Endothelial cell of umbilical vein (primary cell): ENCODE measurements at regions not wholly inside any gene's neighbourhood (a gene's known extent, or its start where the extent isn't known, plus 50 kb on each side); places are given as distances from the start of the nearest gene placed in this dataset.

Source experiments
- BruUV-seq: library from RNA; stranded (reverse); fragments of 400-500 nt; replicated peaks from 2 replicates; lab custom pipeline; 2021; lab: Mats Ljungman, UMichigan
- CTCF ChIA-PET: fragments of 300-600, 350-600 bp; sonication (Branson Sonifier 250); formaldehyde crosslinking; loops from one replicate; lab custom pipeline; 2021; ENCODE audit warnings: antibody characterized with exemption, inconsistent platforms; lab: Charles Lee
- POLR2A ChIA-PET: fragments of 300-600, 350-600 bp; sonication (Branson Sonifier 250); formaldehyde crosslinking; loops from one replicate; lab custom pipeline; 2021; ENCODE audit warnings: antibody characterized with exemption, inconsistent platforms; lab: Charles Lee
- DNase-seq: peaks from one replicate; pipeline ENCODE4 v3.0.0-alpha.2; 2011; ENCODE audit warnings: low read depth, low spot score
- FAIRE-seq: peaks from 2 replicates; lab custom pipeline; 2011; peaks lifted over from hg19 to GRCh38; lab: Jason Lieb, UNC
- H2AFZ ChIP-seq: 2 replicates; pipeline ENCODE4 v1.6.0; 2012; ENCODE audit warnings: low read depth, low read length, control low read depth, inconsistent platforms
- H3K27ac ChIP-seq: 2 replicates; pipeline ENCODE4 v1.5.1; 2011; ENCODE audit warnings: low read depth, mild to moderate bottlenecking, control low read depth, low read length, moderate library complexity; ENCODE audit not compliant: insufficient read depth
- H3K27me3 ChIP-seq, 2 experiments: 2 replicates each; pipeline versions ENCODE4 v1.6.0 to v1.6.1; 2011; ENCODE audit warnings: low read length in 2 of 2, mixed read lengths in 1 of 2; ENCODE audit not compliant: control insufficient read depth in 2 of 2, insufficient read depth in 2 of 2
- H3K36me3 ChIP-seq, 2 experiments: 2 replicates in 1 of 2; 3 replicates in 1 of 2; pipeline ENCODE4 v1.5.1; 2011; ENCODE audit warnings: low read length in 2 of 2, mild to moderate bottlenecking in 1 of 2, moderate library complexity in 1 of 2; ENCODE audit not compliant: control insufficient read depth in 2 of 2, insufficient read depth in 2 of 2; ENCODE audit errors: extremely low read depth in 1 of 2
- H3K4me1 ChIP-seq: 3 replicates; pipeline ENCODE4 v1.5.1; 2011; ENCODE audit warnings: mild to moderate bottlenecking, low read length; ENCODE audit not compliant: control insufficient read depth, insufficient read depth; ENCODE audit errors: extremely low read depth
- H3K4me2 ChIP-seq: 2 replicates; pipeline ENCODE4 v1.6.1; 2011; ENCODE audit warnings: low read length, control low read depth, mixed read lengths; ENCODE audit not compliant: insufficient read depth
- H3K4me3 ChIP-seq, 3 experiments: fragments of 200-600 bp in 1 of 3; sonication (generic), shearing (Covaris generic) in 1 of 3; replicated peaks in 1 of 3; 2 replicates each; pipeline ENCODE4 v1.5.1; 2011 to 2016; ENCODE audit warnings: control low read depth in 3 of 3, low read length in 3 of 3, mild to moderate bottlenecking in 2 of 3, inconsistent platforms in 1 of 3, low read depth in 1 of 3, moderate library complexity in 1 of 3; ENCODE audit not compliant: insufficient read depth in 1 of 3
- H3K79me2 ChIP-seq: 2 replicates; pipeline ENCODE4 v1.6.0; 2012; ENCODE audit warnings: low read length, inconsistent platforms; ENCODE audit not compliant: control insufficient read depth, insufficient read depth
- H3K9ac ChIP-seq: replicated peaks from 2 replicates; pipeline ENCODE3; 2011; ENCODE audit warnings: low read length, control low read depth; ENCODE audit not compliant: insufficient read depth; ENCODE audit errors: extremely low read depth
- H3K9me1 ChIP-seq: replicated peaks from 3 replicates; pipeline ENCODE4 v1.6.0; 2011; ENCODE audit warnings: mild to moderate bottlenecking, low read length; ENCODE audit not compliant: control insufficient read depth, insufficient read depth; ENCODE audit errors: extremely low read depth
- H3K9me3 ChIP-seq: replicated peaks from 2 replicates; pipeline ENCODE4 v1.5.1; 2012; ENCODE audit warnings: low read length, inconsistent platforms; ENCODE audit not compliant: control insufficient read depth, insufficient read depth
- H4K20me1 ChIP-seq: replicated peaks from 2 replicates; pipeline ENCODE3; 2011; ENCODE audit warnings: mild to moderate bottlenecking, low read length; ENCODE audit not compliant: control insufficient read depth, insufficient read depth; ENCODE audit errors: extremely low read depth
- EZH2 ChIP-seq: IDR thresholded peaks from 2 replicates; pipeline ENCODE4 v1.6.1; 2012; ENCODE audit warnings: borderline replicate concordance, low read depth, mild to moderate bottlenecking, moderate library complexity, low read length, inconsistent platforms; ENCODE audit not compliant: severe bottlenecking
- FOS ChIP-seq: IDR thresholded peaks from 2 replicates; pipeline ENCODE4 v1.6.1; 2011; ENCODE audit warnings: mild to moderate bottlenecking, low read length, moderate library complexity, borderline replicate concordance; ENCODE audit not compliant: insufficient read depth
- JUN ChIP-seq: IDR thresholded peaks from 2 replicates; pipeline ENCODE4 v1.6.1; 2011; ENCODE audit warnings: borderline replicate concordance, low read depth; ENCODE audit not compliant: insufficient read length, insufficient read depth
- MYC ChIP-seq: IDR thresholded peaks from one replicate; pipeline ENCODE4 v1.6.1; 2011; ENCODE audit warnings: mild to moderate bottlenecking, low read depth, low read length
- POLR2AphosphoS5 ChIP-seq: IDR thresholded peaks from 2 replicates; pipeline ENCODE4 v1.6.1; 2012; ENCODE audit warnings: low read depth, mild to moderate bottlenecking, control low read depth, low read length, moderate library complexity; ENCODE audit not compliant: insufficient read depth
- dilution Hi-C: fragments of 300-500 bp; cut with MboI; formaldehyde crosslinking; loops from one replicate; pipeline ENCODE4 v1.15.0; 2019; ENCODE audit warnings: low sequenced_read_pairs; ENCODE audit not compliant: extremely low pct_ligation_motif_present
- intact Hi-C: fragments of 100-400 bp; cut with micrococcal nuclease; formaldehyde crosslinking; loops from one replicate; pipeline ENCODE4 v1.10.0; 2022
- TF ChIP-seq, protein P1 (sequence below), 2 donors: IDR thresholded peaks; 1 replicate in 1 of 2; 2 replicates in 1 of 2; pipeline ENCODE4 v1.5.1; 2011; ENCODE audit warnings: low read length in 2 of 2, mild to moderate bottlenecking in 2 of 2, moderate library complexity in 2 of 2, control low read depth in 1 of 2, inconsistent platforms in 1 of 2, low read depth in 1 of 2; ENCODE audit not compliant: insufficient read depth in 1 of 2; ENCODE audit errors: extremely low read depth in 1 of 2
- TF ChIP-seq, protein P2 (sequence below): IDR thresholded peaks from 2 replicates; pipeline ENCODE4 v1.6.1; 2011; ENCODE audit not compliant: insufficient read depth, insufficient read length

GRCh38 chr1:94650301-94650700 lies 108.7 kb upstream of the F3 start:
- Histone ChIP-seq H3K9me3 (no peaks in the 10 kb centered on the region), H2AFZ (no peak overlapping the region), H3K79me2 (no peaks in the 10 kb centered on the region), H3K9ac (no peak overlapping the region), H3K36me3 (no peaks in the 10 kb centered on the region), H3K4me1 (peaks cover 10% of the 10 kb centered on the region), H3K4me3 (no peak overlapping the region), H3K9me1 (no peaks in the 10 kb centered on the region), H3K4me2 (no peak overlapping the region), H3K27ac (no peak overlapping the region), H4K20me1 (no peaks in the 10 kb centered on the region), H3K27me3 (peaks cover 2 to 3% of the 10 kb centered on the region in 2 experiments)
- dilution Hi-C loops, result no loop called here
- no TSS peak for BruUV-seq
- intact Hi-C loops, result no loop called here
- DNase-seq, result no peak
- POLR2A ChIA-PET, result no interaction called here
- CTCF ChIA-PET, result no interaction called here
- TF ChIP-seq JUN, result no peak
- TF ChIP-seq EZH2, result no peak
- no peak for TF ChIP-seq MYC
- TF ChIP-seq, protein P1, sequence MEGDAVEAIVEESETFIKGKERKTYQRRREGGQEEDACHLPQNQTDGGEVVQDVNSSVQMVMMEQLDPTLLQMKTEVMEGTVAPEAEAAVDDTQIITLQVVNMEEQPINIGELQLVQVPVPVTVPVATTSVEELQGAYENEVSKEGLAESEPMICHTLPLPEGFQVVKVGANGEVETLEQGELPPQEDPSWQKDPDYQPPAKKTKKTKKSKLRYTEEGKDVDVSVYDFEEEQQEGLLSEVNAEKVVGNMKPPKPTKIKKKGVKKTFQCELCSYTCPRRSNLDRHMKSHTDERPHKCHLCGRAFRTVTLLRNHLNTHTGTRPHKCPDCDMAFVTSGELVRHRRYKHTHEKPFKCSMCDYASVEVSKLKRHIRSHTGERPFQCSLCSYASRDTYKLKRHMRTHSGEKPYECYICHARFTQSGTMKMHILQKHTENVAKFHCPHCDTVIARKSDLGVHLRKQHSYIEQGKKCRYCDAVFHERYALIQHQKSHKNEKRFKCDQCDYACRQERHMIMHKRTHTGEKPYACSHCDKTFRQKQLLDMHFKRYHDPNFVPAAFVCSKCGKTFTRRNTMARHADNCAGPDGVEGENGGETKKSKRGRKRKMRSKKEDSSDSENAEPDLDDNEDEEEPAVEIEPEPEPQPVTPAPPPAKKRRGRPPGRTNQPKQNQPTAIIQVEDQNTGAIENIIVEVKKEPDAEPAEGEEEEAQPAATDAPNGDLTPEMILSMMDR (IDR thresholded peaks at IDR 0.05; ENCODE audit: extremely low read depth in 1 of 2, insufficient read depth in 1 of 2, low read depth in 1 of 2, low read length in 2 of 2), result no peak
- TF ChIP-seq, protein P2, sequence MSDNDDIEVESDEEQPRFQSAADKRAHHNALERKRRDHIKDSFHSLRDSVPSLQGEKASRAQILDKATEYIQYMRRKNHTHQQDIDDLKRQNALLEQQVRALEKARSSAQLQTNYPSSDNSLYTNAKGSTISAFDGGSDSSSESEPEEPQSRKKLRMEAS, result no peak
- TF ChIP-seq FOS, result no peak
- no peak for TF ChIP-seq POLR2AphosphoS5
- no peak for FAIRE-seq
